ENCODE measurements at regions not wholly inside any gene's neighbourhood (a gene's known extent, or its start where the extent isn't known, plus 50 kb on each side); places are given as distances from the start of the nearest gene placed in this dataset.

- Histone ChIP-seq H3K27me3 (no peaks in the 10 kb centered on the region), H3K27ac (no peak overlapping the region), H3K9me3 (no peaks in the 10 kb centered on the region), H3K4me1 (no peaks in the 10 kb centered on the region), H3K36me3 (ENCODE audit: low read depth, missing control alignments) (no peaks in the 10 kb centered on the region), H3K4me3 (no peak overlapping the region)
- WGBS, 2 donors: 65 to 67% methylated on average over 5 of the region's 5 CpGs
- intact Hi-C loops (cut with DNase I; ENCODE audit: low total_unique reads): no loop called here
- DNase-seq: no peak
- TF ChIP-seq POLR2A (IDR thresholded peaks at IDR 0.05) (no peak), CTCF (IDR thresholded peaks at IDR 0.05) (no peak)
These were observed 426.8 kb upstream of the CDH9 start for GRCh38 chr5:27465140-27465539.

DNA sequence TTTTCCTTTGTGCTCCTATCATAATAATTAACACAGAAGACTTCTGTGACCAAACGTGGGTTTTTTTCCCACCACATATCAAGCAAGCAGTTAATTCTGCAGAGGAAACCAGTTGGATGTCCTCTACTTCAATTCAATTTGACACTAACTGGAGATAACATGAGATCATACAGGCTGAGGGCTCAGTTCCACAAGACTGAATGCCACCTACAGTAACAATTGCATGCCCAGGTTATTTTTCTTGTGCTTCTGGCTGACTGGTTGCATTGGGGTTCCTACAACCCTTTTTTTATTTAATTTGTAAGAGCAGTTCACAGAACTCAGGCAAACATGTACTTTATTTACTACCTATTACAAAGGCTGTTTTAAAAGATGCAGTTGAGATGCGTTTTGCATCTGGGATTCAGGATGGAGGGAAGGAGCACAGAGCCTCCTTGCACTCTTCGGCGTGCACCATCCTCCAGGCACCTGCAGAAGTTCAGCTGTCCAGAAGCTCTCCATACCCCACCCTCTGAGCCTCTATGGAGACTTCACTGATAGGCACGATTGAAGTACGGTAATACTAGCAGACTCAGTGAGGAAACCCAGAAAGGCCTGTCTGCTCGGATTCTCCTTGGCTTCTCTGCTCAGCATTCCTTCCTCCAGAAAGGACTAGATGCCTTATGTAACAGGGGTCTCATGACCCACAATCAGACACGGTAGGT, 425.2 kb upstream of the CDH9 start:
- no peaks in the 10 kb centered on the region for H3K36me3 ChIP-seq (ENCODE audit: low read depth, missing control alignments)
- intact Hi-C loops (cut with DNase I; ENCODE audit: low total_unique reads): no loop called here
- H3K4me1 ChIP-seq: no peaks in the 10 kb centered on the region
- TF ChIP-seq POLR2A (IDR thresholded peaks at IDR 0.05) (no peak), CTCF (IDR thresholded peaks at IDR 0.05) (no peak)
- H3K4me3 ChIP-seq: no peak overlapping the region
- 52 to 75% methylated on average over 7 to 8 of the region's 8 CpGs for WGBS, 2 donors
- no peaks in the 10 kb centered on the region for H3K27me3 ChIP-seq
- DNase-seq: no peak
- no peaks in the 10 kb centered on the region for H3K9me3 ChIP-seq
- H3K27ac ChIP-seq: no peak overlapping the region

DNA sequence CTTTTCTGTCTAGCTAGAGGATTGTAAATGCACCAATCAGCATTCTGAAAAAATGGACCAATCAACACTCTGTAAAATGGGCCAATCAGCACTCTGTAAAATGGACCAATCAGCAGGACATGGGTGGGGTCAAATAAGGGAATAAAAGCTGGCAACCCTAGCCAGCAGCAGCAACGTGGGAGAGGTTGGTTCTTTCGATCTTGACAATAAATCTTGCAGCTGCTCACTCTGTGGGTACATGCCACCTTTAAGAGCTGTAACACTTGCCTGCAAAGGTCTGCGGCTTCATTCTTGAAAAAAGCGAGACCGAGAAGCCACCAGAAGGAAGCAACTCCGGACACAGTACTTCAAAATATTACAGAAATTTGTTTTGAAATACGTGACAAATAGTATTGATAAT, 424.6 kb upstream of the CDH9 start:
- WGBS, 2 donors: 56 to 65% methylated on average over 7 of the region's 7 CpGs
- no peaks in the 10 kb centered on the region for H3K36me3 ChIP-seq (ENCODE audit: low read depth, missing control alignments)
- peak; percentile 26 for DNase-seq
- no peak overlapping the region for H3K27ac ChIP-seq
- H3K27me3 ChIP-seq: no peaks in the 10 kb centered on the region
- H3K4me3 ChIP-seq: no peak overlapping the region
- TF ChIP-seq CTCF (IDR thresholded peaks at IDR 0.05): no peak
- no peak for TF ChIP-seq POLR2A (IDR thresholded peaks at IDR 0.05)
- H3K4me1 ChIP-seq: no peaks in the 10 kb centered on the region
- intact Hi-C loops (cut with DNase I; ENCODE audit: low total_unique reads): no loop called here
- no peaks in the 10 kb centered on the region for H3K9me3 ChIP-seq

GRCh38 chr5:27458287-27458686, 419.9 kb upstream of the CDH9 start:
- intact Hi-C loops (cut with DNase I; ENCODE audit: low total_unique reads): no loop called here
- H3K9me3 ChIP-seq: no peaks in the 10 kb centered on the region
- H3K27ac ChIP-seq: no peak overlapping the region
- no peaks in the 10 kb centered on the region for H3K4me1 ChIP-seq
- no peaks in the 10 kb centered on the region for H3K36me3 ChIP-seq (ENCODE audit: low read depth, missing control alignments)
- 80 to 91% methylated on average over 1 of the region's 1 CpG for WGBS, 2 donors
- DNase-seq: no peak
- no peaks in the 10 kb centered on the region for H3K27me3 ChIP-seq
- H3K4me3 ChIP-seq: no peak overlapping the region
- TF ChIP-seq POLR2A (IDR thresholded peaks at IDR 0.05) (no peak), CTCF (IDR thresholded peaks at IDR 0.05) (no peak)

GRCh38 chr5:27451377-27451776, 413.0 kb upstream of the CDH9 start:
- intact Hi-C loops (cut with DNase I; ENCODE audit: low total_unique reads): no loop called here
- TF ChIP-seq CTCF (IDR thresholded peaks at IDR 0.05) (no peak), POLR2A (IDR thresholded peaks at IDR 0.05) (no peak)
- Histone ChIP-seq H3K36me3 (ENCODE audit: low read depth, missing control alignments) (no peaks in the 10 kb centered on the region), H3K27me3 (no peaks in the 10 kb centered on the region), H3K4me1 (no peaks in the 10 kb centered on the region), H3K27ac (no peak overlapping the region), H3K4me3 (no peak overlapping the region), H3K9me3 (no peaks in the 10 kb centered on the region)
- WGBS, 2 donors: 65 to 76% methylated on average over 1 of the region's 1 CpG
- DNase-seq: no peak

All from testis (tissue), 2 donors.